Suppressor macrophage treated with lipopolysaccharide for 1 hour (primary cell): ENCODE measurements at regions not wholly inside any gene's neighbourhood (a gene's known extent, or its start where the extent isn't known, plus 50 kb on each side); places are given as distances from the start of the nearest gene placed in this dataset.
"Not testable (repeated sequence)": the region's sequence is repeated elsewhere in the genome, so short reads cannot be mapped to it uniquely, and the experiment has no call there.

Experiments
- DNase-seq, 3 donors: peaks; one replicate each; pipeline ENCODE4 v3.0.0-alpha.2; 2020 to 2022

- no peak for DNase-seq
These were observed 57.8 kb downstream of the OR2B2 start for GRCh38 chr6:27854421-27854820.

GRCh38 chr6:27851440-27851839 is 60.8 kb downstream of the OR2B2 start:
- no peak for DNase-seq

GRCh38 chr6:27849001-27849400 is 63.2 kb downstream of the OR2B2 start:
- DNase-seq = not testable (repeated sequence)

GRCh38 chr6:27847706-27848105 is 64.5 kb downstream of the OR2B2 start:
- no peak for DNase-seq

GRCh38 chr6:27840572-27840971 is 71.6 kb downstream of the OR2B2 start:
- DNase-seq = no peak

- peak; percentile 22 to 39 (median 28) for DNase-seq
These were observed 72.3 kb downstream of the OR2B2 start for GRCh38 chr6:27839626-27840475.

- DNase-seq = peak; percentile 55 to 68 (median 58)
These were observed 73.1 kb downstream of the OR2B2 start for GRCh38 chr6:27838945-27839625.

- peak; percentile 90 to 100 (median 98) for DNase-seq
These were observed 73.9 kb downstream of the OR2B2 start for GRCh38 chr6:27838058-27838944.

- peak; percentile 32 to 44 (median 44) for DNase-seq
These were observed 74.6 kb downstream of the OR2B2 start for GRCh38 chr6:27837625-27838057.

GRCh38 chr6:27836783-27837624 is 75.2 kb downstream of the OR2B2 start:
- DNase-seq = peak; percentile 69 to 72 (median 71)

- no peak for DNase-seq
These were observed 75.9 kb downstream of the OR2B2 start for GRCh38 chr6:27836141-27836782.

- DNase-seq = no peak
These were observed 77.2 kb downstream of the OR2B2 start for GRCh38 chr6:27834879-27835549.

- peak in 1 of 3 donors; percentile 25 for DNase-seq
These were observed 77.8 kb downstream of the OR2B2 start for GRCh38 chr6:27834384-27834783.

GRCh38 chr6:27831434-27832081 is 80.6 kb downstream of the OR2B2 start:
- DNase-seq = peak; percentile 30 to 46 (median 33)

- peak; percentile 31 to 50 (median 40) for DNase-seq
These were observed 81.4 kb downstream of the OR2B2 start for GRCh38 chr6:27830600-27831433.

- no peak for DNase-seq
These were observed 82.0 kb downstream of the OR2B2 start for GRCh38 chr6:27830212-27830599.

GRCh38 chr6:27829453-27830211 is 82.6 kb downstream of the OR2B2 start:
- no peak for DNase-seq

- not testable (repeated sequence) for DNase-seq
These were observed 84.7 kb downstream of the OR2B2 start for GRCh38 chr6:27827477-27827876.

GRCh38 chr6:27826612-27826985 is 85.6 kb downstream of the OR2B2 start:
- not testable (repeated sequence) for DNase-seq
